LNCAP (cell line): ENCODE measurements at regions not wholly inside any gene's neighbourhood (a gene's known extent, or its start where the extent isn't known, plus 50 kb on each side); places are given as distances from the start of the nearest gene placed in this dataset.

Experiments
- CTCF ChIP-seq: fragments of 450-650 bp; IDR thresholded peaks from 2 replicates; pipeline ENCODE4 v1.5.1; 2017; ENCODE audit warnings: mild to moderate bottlenecking

GRCh38 chr1:47643306-47644211, 205.7 kb downstream of the FOXD2 start:
- TF ChIP-seq CTCF: no peak

DNA sequence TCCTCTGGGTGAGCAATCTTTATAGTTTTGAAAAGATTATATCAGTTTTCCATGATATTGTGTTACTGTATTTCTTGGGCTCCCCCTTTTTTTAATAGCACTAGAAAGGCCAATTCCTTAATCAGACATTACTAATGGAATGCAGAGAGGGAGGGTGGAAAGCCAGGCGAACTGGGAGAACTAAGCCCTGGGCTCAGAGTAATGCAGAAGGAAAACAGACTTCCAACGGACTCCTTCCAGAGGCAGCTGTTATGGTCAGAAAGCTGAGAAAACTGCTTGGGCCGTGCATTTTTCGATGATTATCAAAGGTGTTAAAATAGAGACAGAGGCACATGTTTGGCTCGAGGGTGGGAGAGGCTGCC, 206.3 kb downstream of the FOXD2 start:
- no peak for TF ChIP-seq CTCF

DNA sequence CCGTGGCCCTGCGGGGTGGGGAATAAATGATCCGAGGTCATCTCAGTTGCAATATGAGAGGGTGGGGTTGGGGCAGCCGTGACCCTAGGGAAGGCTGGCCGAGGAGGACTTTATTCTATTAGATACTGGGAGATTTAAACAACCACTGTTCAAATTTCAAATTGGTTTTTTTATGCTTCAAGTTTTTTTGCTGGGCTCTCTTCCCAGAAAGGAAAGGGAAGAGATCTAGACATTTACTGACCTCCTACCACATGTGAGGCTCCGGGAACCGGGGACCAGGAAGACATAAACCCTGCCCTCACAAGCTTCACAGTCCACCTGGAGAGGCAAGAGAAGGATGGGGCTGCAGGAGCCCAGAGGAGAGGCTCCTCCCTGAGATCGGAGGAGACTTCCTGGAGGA, 207.3 kb downstream of the FOXD2 start:
- no peak for TF ChIP-seq CTCF

GRCh38 chr1:47646676-47647075, 208.8 kb downstream of the FOXD2 start:
- TF ChIP-seq CTCF: no peak

GRCh38 chr1:47647327-47647845, 209.5 kb downstream of the FOXD2 start:
- TF ChIP-seq CTCF: no peak

DNA sequence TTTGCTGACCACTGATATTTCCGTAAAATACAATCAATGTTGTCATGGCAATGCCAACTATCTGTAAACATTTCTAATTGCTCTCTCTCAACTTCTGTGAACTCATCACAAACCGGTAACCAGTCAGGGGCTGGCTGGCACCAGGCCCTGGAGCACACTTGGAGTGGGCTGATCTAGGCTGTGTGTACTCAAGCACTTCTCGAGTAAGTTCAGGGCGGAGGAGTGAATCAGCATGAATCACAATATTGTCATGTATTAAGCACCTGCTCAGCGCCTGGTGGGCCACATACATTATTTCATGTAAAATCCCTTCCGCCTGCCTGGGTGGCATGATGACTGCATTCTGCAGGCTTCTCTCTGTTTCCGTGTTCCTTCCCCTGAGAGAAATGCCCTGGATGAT, 212.4 kb downstream of the FOXD2 start:
- TF ChIP-seq CTCF: no peak

DNA sequence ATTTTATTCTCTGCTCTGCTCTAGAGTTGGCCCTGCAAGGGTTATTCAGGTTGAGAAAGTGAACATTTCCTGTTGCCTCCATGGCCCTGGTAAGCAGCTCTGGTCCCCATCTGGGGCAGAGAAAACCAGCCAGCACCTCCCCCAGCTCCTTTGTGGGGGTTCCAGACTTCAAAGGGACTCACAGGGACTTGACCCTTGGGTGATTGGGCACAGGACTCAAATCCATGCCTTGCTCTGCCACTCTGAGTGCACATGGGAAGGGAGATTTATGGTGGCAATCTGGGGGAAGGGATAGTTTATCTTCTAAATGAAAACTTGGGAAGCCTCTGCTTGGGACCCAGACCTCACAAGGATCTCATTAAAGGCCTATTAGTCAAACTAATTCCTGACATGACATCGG, 212.8 kb downstream of the FOXD2 start:
- no peak for TF ChIP-seq CTCF
